Panc1 (cell line): ENCODE measurements at regions not wholly inside any gene's neighbourhood (a gene's known extent, or its start where the extent isn't known, plus 50 kb on each side); places are given as distances from the start of the nearest gene placed in this dataset.

Source experiments
- TCF7L2 ChIP-seq: IDR thresholded peaks from 2 replicates; pipeline ENCODE4 v1.6.1; 2011; ENCODE audit warnings: mild to moderate bottlenecking, low read depth, low read length, inconsistent platforms
- TF ChIP-seq, protein P1 (sequence below): fragments of 450-650 bp; IDR thresholded peaks from 2 replicates; pipeline ENCODE4 v1.5.1; 2017; ENCODE audit warnings: mild to moderate bottlenecking
- TF ChIP-seq, protein P2 (sequence below), 2 experiments: IDR thresholded peaks; 2 replicates each; pipeline ENCODE4 v1.6.1; 2011 to 2012; ENCODE audit warnings: low read depth in 2 of 2, control low read depth in 1 of 2, low read length in 1 of 2, mild to moderate bottlenecking in 1 of 2, moderate library complexity in 1 of 2; ENCODE audit not compliant: insufficient read depth in 1 of 2

DNA sequence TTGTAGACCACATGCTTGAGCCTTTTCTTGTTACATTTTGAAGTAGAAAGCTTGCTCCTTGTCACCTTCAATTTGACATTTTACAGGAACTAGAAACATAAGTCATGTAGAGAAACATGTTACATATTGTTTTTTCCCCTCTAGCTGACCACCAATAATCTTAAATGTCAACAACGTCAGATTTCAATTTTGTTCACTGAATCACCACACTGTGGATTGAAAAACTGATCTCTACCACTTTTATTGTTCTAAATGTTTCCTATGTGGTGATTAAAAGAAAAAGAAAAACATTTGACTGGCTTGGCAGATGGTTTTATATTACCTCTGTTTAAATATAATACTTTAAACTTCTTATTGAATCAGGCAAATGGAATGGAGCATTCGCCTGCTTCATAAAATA is 87.7 kb downstream of the DSEL start:
- TF ChIP-seq, protein P1, sequence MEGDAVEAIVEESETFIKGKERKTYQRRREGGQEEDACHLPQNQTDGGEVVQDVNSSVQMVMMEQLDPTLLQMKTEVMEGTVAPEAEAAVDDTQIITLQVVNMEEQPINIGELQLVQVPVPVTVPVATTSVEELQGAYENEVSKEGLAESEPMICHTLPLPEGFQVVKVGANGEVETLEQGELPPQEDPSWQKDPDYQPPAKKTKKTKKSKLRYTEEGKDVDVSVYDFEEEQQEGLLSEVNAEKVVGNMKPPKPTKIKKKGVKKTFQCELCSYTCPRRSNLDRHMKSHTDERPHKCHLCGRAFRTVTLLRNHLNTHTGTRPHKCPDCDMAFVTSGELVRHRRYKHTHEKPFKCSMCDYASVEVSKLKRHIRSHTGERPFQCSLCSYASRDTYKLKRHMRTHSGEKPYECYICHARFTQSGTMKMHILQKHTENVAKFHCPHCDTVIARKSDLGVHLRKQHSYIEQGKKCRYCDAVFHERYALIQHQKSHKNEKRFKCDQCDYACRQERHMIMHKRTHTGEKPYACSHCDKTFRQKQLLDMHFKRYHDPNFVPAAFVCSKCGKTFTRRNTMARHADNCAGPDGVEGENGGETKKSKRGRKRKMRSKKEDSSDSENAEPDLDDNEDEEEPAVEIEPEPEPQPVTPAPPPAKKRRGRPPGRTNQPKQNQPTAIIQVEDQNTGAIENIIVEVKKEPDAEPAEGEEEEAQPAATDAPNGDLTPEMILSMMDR = no peak
- TF ChIP-seq, protein P2, sequence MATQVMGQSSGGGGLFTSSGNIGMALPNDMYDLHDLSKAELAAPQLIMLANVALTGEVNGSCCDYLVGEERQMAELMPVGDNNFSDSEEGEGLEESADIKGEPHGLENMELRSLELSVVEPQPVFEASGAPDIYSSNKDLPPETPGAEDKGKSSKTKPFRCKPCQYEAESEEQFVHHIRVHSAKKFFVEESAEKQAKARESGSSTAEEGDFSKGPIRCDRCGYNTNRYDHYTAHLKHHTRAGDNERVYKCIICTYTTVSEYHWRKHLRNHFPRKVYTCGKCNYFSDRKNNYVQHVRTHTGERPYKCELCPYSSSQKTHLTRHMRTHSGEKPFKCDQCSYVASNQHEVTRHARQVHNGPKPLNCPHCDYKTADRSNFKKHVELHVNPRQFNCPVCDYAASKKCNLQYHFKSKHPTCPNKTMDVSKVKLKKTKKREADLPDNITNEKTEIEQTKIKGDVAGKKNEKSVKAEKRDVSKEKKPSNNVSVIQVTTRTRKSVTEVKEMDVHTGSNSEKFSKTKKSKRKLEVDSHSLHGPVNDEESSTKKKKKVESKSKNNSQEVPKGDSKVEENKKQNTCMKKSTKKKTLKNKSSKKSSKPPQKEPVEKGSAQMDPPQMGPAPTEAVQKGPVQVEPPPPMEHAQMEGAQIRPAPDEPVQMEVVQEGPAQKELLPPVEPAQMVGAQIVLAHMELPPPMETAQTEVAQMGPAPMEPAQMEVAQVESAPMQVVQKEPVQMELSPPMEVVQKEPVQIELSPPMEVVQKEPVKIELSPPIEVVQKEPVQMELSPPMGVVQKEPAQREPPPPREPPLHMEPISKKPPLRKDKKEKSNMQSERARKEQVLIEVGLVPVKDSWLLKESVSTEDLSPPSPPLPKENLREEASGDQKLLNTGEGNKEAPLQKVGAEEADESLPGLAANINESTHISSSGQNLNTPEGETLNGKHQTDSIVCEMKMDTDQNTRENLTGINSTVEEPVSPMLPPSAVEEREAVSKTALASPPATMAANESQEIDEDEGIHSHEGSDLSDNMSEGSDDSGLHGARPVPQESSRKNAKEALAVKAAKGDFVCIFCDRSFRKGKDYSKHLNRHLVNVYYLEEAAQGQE (IDR thresholded peaks at IDR 0.05; ENCODE audit: insufficient read depth in 1 of 2, low read depth in 2 of 2, low read length in 1 of 2) = no peak
- no peak for TF ChIP-seq TCF7L2
